ENCODE measurements at regions not wholly inside any gene's neighbourhood (a gene's known extent, or its start where the extent isn't known, plus 50 kb on each side); places are given as distances from the start of the nearest gene placed in this dataset.

GRCh38 chr3:18585004-18585968 is 160.1 kb upstream of the SATB1 start:
- Histone ChIP-seq H3K9ac (ENCODE audit: low read depth, low read length) (no peak overlapping the region), H3K27ac (ENCODE audit: low read depth, low read length) (no peak overlapping the region), H3K4me1 (ENCODE audit: control insufficient read depth, insufficient read depth, low read length) (peaks cover 10% of the 10 kb centered on the region; the same call in 1 of the 2 replicates), H3K36me3 (ENCODE audit: control insufficient read depth, insufficient read depth, low read length) (no peaks in the 10 kb centered on the region), H3K4me3 (ENCODE audit: low read depth, low read length) (no peak overlapping the region), H3K9me3 (ENCODE audit: control insufficient read depth, insufficient read depth, low read length) (0 out of 2 replicates have a peak, but pooled peaks cover 3% of the 10 kb centered on the region), H3K27me3 (ENCODE audit: control insufficient read depth, insufficient read depth, low read length) (no peaks in the 10 kb centered on the region)

GRCh38 chr3:18580268-18580667 is 155.1 kb upstream of the SATB1 start:
- H3K4me1 ChIP-seq (ENCODE audit: control insufficient read depth, insufficient read depth, low read length), result no peaks in the 10 kb centered on the region
- 0 out of 2 replicates have a peak, but pooled peaks cover 3% of the 10 kb centered on the region for H3K9me3 ChIP-seq (ENCODE audit: control insufficient read depth, insufficient read depth, low read length)
- no peak overlapping the region for H3K4me3 ChIP-seq (ENCODE audit: low read depth, low read length)
- H3K36me3 ChIP-seq (ENCODE audit: control insufficient read depth, insufficient read depth, low read length), result no peaks in the 10 kb centered on the region
- no peak overlapping the region for H3K27ac ChIP-seq (ENCODE audit: low read depth, low read length)
- no peak overlapping the region for H3K9ac ChIP-seq (ENCODE audit: low read depth, low read length)
- H3K27me3 ChIP-seq (ENCODE audit: control insufficient read depth, insufficient read depth, low read length), result no peaks in the 10 kb centered on the region

GRCh38 chr3:18579661-18580060 is 154.5 kb upstream of the SATB1 start:
- Histone ChIP-seq H3K27me3 (ENCODE audit: control insufficient read depth, insufficient read depth, low read length) (no peaks in the 10 kb centered on the region), H3K9ac (ENCODE audit: low read depth, low read length) (no peak overlapping the region), H3K36me3 (ENCODE audit: control insufficient read depth, insufficient read depth, low read length) (no peaks in the 10 kb centered on the region), H3K27ac (ENCODE audit: low read depth, low read length) (no peak overlapping the region), H3K4me1 (ENCODE audit: control insufficient read depth, insufficient read depth, low read length) (no peaks in the 10 kb centered on the region), H3K4me3 (ENCODE audit: low read depth, low read length) (no peak overlapping the region), H3K9me3 (ENCODE audit: control insufficient read depth, insufficient read depth, low read length) (0 out of 2 replicates have a peak, but pooled peaks cover 3% of the 10 kb centered on the region)

- H3K9ac ChIP-seq (ENCODE audit: low read depth, low read length), result no peak overlapping the region
- H3K4me1 ChIP-seq (ENCODE audit: control insufficient read depth, insufficient read depth, low read length), result no peaks in the 10 kb centered on the region
- no peak overlapping the region for H3K4me3 ChIP-seq (ENCODE audit: low read depth, low read length)
- H3K9me3 ChIP-seq (ENCODE audit: control insufficient read depth, insufficient read depth, low read length), result no peaks in the 10 kb centered on the region
- no peaks in the 10 kb centered on the region for H3K36me3 ChIP-seq (ENCODE audit: control insufficient read depth, insufficient read depth, low read length)
- no peaks in the 10 kb centered on the region for H3K27me3 ChIP-seq (ENCODE audit: control insufficient read depth, insufficient read depth, low read length)
- no peak overlapping the region for H3K27ac ChIP-seq (ENCODE audit: low read depth, low read length)
Observed at GRCh38 chr3:18575573-18575972, 150.4 kb upstream of the SATB1 start.

- Histone ChIP-seq H3K9ac (ENCODE audit: low read depth, low read length) (no peak overlapping the region), H3K36me3 (ENCODE audit: control insufficient read depth, insufficient read depth, low read length) (no peaks in the 10 kb centered on the region), H3K27me3 (ENCODE audit: control insufficient read depth, insufficient read depth, low read length) (no peaks in the 10 kb centered on the region), H3K27ac (ENCODE audit: low read depth, low read length) (no peak overlapping the region), H3K4me1 (ENCODE audit: control insufficient read depth, insufficient read depth, low read length) (peaks cover 8% of the 10 kb centered on the region), H3K4me3 (ENCODE audit: low read depth, low read length) (no peak overlapping the region), H3K9me3 (ENCODE audit: control insufficient read depth, insufficient read depth, low read length) (no peaks in the 10 kb centered on the region)
Observed at GRCh38 chr3:18572809-18573208, 147.7 kb upstream of the SATB1 start.

GRCh38 chr3:18567293-18567692 is 142.2 kb upstream of the SATB1 start:
- no peaks in the 10 kb centered on the region for H3K27me3 ChIP-seq (ENCODE audit: control insufficient read depth, insufficient read depth, low read length)
- no peak overlapping the region for H3K27ac ChIP-seq (ENCODE audit: low read depth, low read length)
- H3K9ac ChIP-seq (ENCODE audit: low read depth, low read length), result no peak overlapping the region
- H3K36me3 ChIP-seq (ENCODE audit: control insufficient read depth, insufficient read depth, low read length), result no peaks in the 10 kb centered on the region
- peaks cover 9% of the 10 kb centered on the region for H3K4me1 ChIP-seq (ENCODE audit: control insufficient read depth, insufficient read depth, low read length)
- no peak overlapping the region for H3K4me3 ChIP-seq (ENCODE audit: low read depth, low read length)
- no peaks in the 10 kb centered on the region for H3K9me3 ChIP-seq (ENCODE audit: control insufficient read depth, insufficient read depth, low read length)

- no peak overlapping the region for H3K9ac ChIP-seq (ENCODE audit: low read depth, low read length)
- no peaks in the 10 kb centered on the region for H3K36me3 ChIP-seq (ENCODE audit: control insufficient read depth, insufficient read depth, low read length)
- no peaks in the 10 kb centered on the region for H3K9me3 ChIP-seq (ENCODE audit: control insufficient read depth, insufficient read depth, low read length)
- H3K4me1 ChIP-seq (ENCODE audit: control insufficient read depth, insufficient read depth, low read length), result peaks cover 9% of the 10 kb centered on the region
- H3K27ac ChIP-seq (ENCODE audit: low read depth, low read length), result no peak overlapping the region
- H3K4me3 ChIP-seq (ENCODE audit: low read depth, low read length), result no peak overlapping the region
- H3K27me3 ChIP-seq (ENCODE audit: control insufficient read depth, insufficient read depth, low read length), result no peaks in the 10 kb centered on the region
Observed at GRCh38 chr3:18562364-18563154, 137.4 kb upstream of the SATB1 start.

GRCh38 chr3:18559331-18559842 is 134.2 kb upstream of the SATB1 start:
- no peaks in the 10 kb centered on the region for H3K9me3 ChIP-seq (ENCODE audit: control insufficient read depth, insufficient read depth, low read length)
- H3K4me1 ChIP-seq (ENCODE audit: control insufficient read depth, insufficient read depth, low read length), result peaks cover 9% of the 10 kb centered on the region
- no peak overlapping the region for H3K27ac ChIP-seq (ENCODE audit: low read depth, low read length)
- H3K4me3 ChIP-seq (ENCODE audit: low read depth, low read length), result no peak overlapping the region
- H3K36me3 ChIP-seq (ENCODE audit: control insufficient read depth, insufficient read depth, low read length), result no peaks in the 10 kb centered on the region
- H3K9ac ChIP-seq (ENCODE audit: low read depth, low read length), result no peak overlapping the region
- H3K27me3 ChIP-seq (ENCODE audit: control insufficient read depth, insufficient read depth, low read length), result no peaks in the 10 kb centered on the region

- Histone ChIP-seq H3K36me3 (ENCODE audit: control insufficient read depth, insufficient read depth, low read length) (no peaks in the 10 kb centered on the region), H3K4me1 (ENCODE audit: control insufficient read depth, insufficient read depth, low read length) (peaks cover 9% of the 10 kb centered on the region), H3K9ac (ENCODE audit: low read depth, low read length) (no peak overlapping the region), H3K27ac (ENCODE audit: low read depth, low read length) (no peak overlapping the region), H3K4me3 (ENCODE audit: low read depth, low read length) (no peak overlapping the region), H3K9me3 (ENCODE audit: control insufficient read depth, insufficient read depth, low read length) (no peaks in the 10 kb centered on the region), H3K27me3 (ENCODE audit: control insufficient read depth, insufficient read depth, low read length) (no peaks in the 10 kb centered on the region)
Observed at GRCh38 chr3:18558507-18558906, 133.4 kb upstream of the SATB1 start.

- H3K27me3 ChIP-seq (ENCODE audit: control insufficient read depth, insufficient read depth, low read length), result no peaks in the 10 kb centered on the region
- no peak overlapping the region for H3K9ac ChIP-seq (ENCODE audit: low read depth, low read length)
- H3K9me3 ChIP-seq (ENCODE audit: control insufficient read depth, insufficient read depth, low read length), result no peaks in the 10 kb centered on the region
- H3K4me1 ChIP-seq (ENCODE audit: control insufficient read depth, insufficient read depth, low read length), result peaks cover 9% of the 10 kb centered on the region
- no peak overlapping the region for H3K27ac ChIP-seq (ENCODE audit: low read depth, low read length)
- H3K36me3 ChIP-seq (ENCODE audit: control insufficient read depth, insufficient read depth, low read length), result no peaks in the 10 kb centered on the region
- no peak overlapping the region for H3K4me3 ChIP-seq (ENCODE audit: low read depth, low read length)
Observed at GRCh38 chr3:18557216-18557615, 132.1 kb upstream of the SATB1 start.

All from HUES48 (cell line).